ENCODE measurements at regions not wholly inside any gene's neighbourhood (a gene's known extent, or its start where the extent isn't known, plus 50 kb on each side); places are given as distances from the start of the nearest gene placed in this dataset.

GRCh38 chr17:79203016-79203415 is 128.4 kb downstream of the ENGASE start:
- H3K36me3 ChIP-seq (ENCODE audit: insufficient read depth, low read length): no peaks in the 10 kb centered on the region
- H3K27ac ChIP-seq (ENCODE audit: low read length): no peak overlapping the region
- ATAC-seq (ENCODE audit: insufficient read depth, low read depth): no peak
- peak; percentile 41 for TF ChIP-seq CTCF (IDR thresholded peaks at IDR 0.05; ENCODE audit: borderline replicate concordance, extremely low read depth, low read length, poor library complexity, severe bottlenecking)
- no peak for TF ChIP-seq EZH2 (IDR thresholded peaks at IDR 0.05; ENCODE audit: borderline replicate concordance, low read depth, low read length, severe bottlenecking)
- no peaks in the 10 kb centered on the region for H3K4me1 ChIP-seq (ENCODE audit: insufficient read depth, low read length)
- no peak for DNase-seq
- H3K4me3 ChIP-seq (ENCODE audit: low read depth in 1 of 2, low read length in 2 of 2): no peak overlapping the region
- no peak overlapping the region for H3K4me2 ChIP-seq (ENCODE audit: insufficient read depth, low read length)
- no peak overlapping the region for H3K9ac ChIP-seq (ENCODE audit: low read depth, low read length)
- H3K9me3 ChIP-seq (ENCODE audit: insufficient read depth, low read length, severe bottlenecking): no peaks in the 10 kb centered on the region
- peaks cover 20% of the 10 kb centered on the region for H3K27me3 ChIP-seq (ENCODE audit: insufficient read depth, low read length, poor library complexity)
- H3K79me2 ChIP-seq (ENCODE audit: insufficient read depth, low read length): no peaks in the 10 kb centered on the region
- no peak overlapping the region for H2AFZ ChIP-seq (ENCODE audit: low read depth, low read length)
- no peaks in the 10 kb centered on the region; the same call in none of the 2 replicates for H4K20me1 ChIP-seq (ENCODE audit: insufficient read depth, low read length)

GRCh38 chr17:79202480-79202879 is 127.9 kb downstream of the ENGASE start:
- TF ChIP-seq CTCF (IDR thresholded peaks at IDR 0.05; ENCODE audit: borderline replicate concordance, extremely low read depth, low read length, poor library complexity, severe bottlenecking) (no peak), EZH2 (IDR thresholded peaks at IDR 0.05; ENCODE audit: borderline replicate concordance, low read depth, low read length, severe bottlenecking) (no peak)
- H3K4me1 ChIP-seq (ENCODE audit: insufficient read depth, low read length): no peaks in the 10 kb centered on the region
- H3K79me2 ChIP-seq (ENCODE audit: insufficient read depth, low read length): no peaks in the 10 kb centered on the region
- H2AFZ ChIP-seq (ENCODE audit: low read depth, low read length): no peak overlapping the region
- H3K9ac ChIP-seq (ENCODE audit: low read depth, low read length): no peak overlapping the region
- H3K4me2 ChIP-seq (ENCODE audit: insufficient read depth, low read length): no peak overlapping the region
- no peak overlapping the region for H3K27ac ChIP-seq (ENCODE audit: low read length)
- no peak overlapping the region for H3K4me3 ChIP-seq (ENCODE audit: low read depth in 1 of 2, low read length in 2 of 2)
- no peak for DNase-seq
- H4K20me1 ChIP-seq (ENCODE audit: insufficient read depth, low read length): no peaks in the 10 kb centered on the region; the same call in none of the 2 replicates
- ATAC-seq (ENCODE audit: insufficient read depth, low read depth): no peak
- H3K9me3 ChIP-seq (ENCODE audit: insufficient read depth, low read length, severe bottlenecking): no peaks in the 10 kb centered on the region
- H3K27me3 ChIP-seq (ENCODE audit: insufficient read depth, low read length, poor library complexity): peaks cover 20% of the 10 kb centered on the region
- no peaks in the 10 kb centered on the region for H3K36me3 ChIP-seq (ENCODE audit: insufficient read depth, low read length)

- ATAC-seq (ENCODE audit: insufficient read depth, low read depth): no peak
- DNase-seq: no peak
- H2AFZ ChIP-seq (ENCODE audit: low read depth, low read length): no peak overlapping the region
- H3K36me3 ChIP-seq (ENCODE audit: insufficient read depth, low read length): no peaks in the 10 kb centered on the region
- no peaks in the 10 kb centered on the region for H3K9me3 ChIP-seq (ENCODE audit: insufficient read depth, low read length, severe bottlenecking)
- no peak overlapping the region for H3K27ac ChIP-seq (ENCODE audit: low read length)
- H3K4me1 ChIP-seq (ENCODE audit: insufficient read depth, low read length): no peaks in the 10 kb centered on the region
- H3K4me3 ChIP-seq (ENCODE audit: low read depth in 1 of 2, low read length in 2 of 2): no peak overlapping the region
- peaks cover 18% of the 10 kb centered on the region for H3K27me3 ChIP-seq (ENCODE audit: insufficient read depth, low read length, poor library complexity)
- no peaks in the 10 kb centered on the region; the same call in none of the 2 replicates for H4K20me1 ChIP-seq (ENCODE audit: insufficient read depth, low read length)
- H3K79me2 ChIP-seq (ENCODE audit: insufficient read depth, low read length): no peaks in the 10 kb centered on the region
- TF ChIP-seq CTCF (IDR thresholded peaks at IDR 0.05; ENCODE audit: borderline replicate concordance, extremely low read depth, low read length, poor library complexity, severe bottlenecking) (no peak), EZH2 (IDR thresholded peaks at IDR 0.05; ENCODE audit: borderline replicate concordance, low read depth, low read length, severe bottlenecking) (no peak)
- no peak overlapping the region for H3K4me2 ChIP-seq (ENCODE audit: insufficient read depth, low read length)
- no peak overlapping the region for H3K9ac ChIP-seq (ENCODE audit: low read depth, low read length)
Measured at GRCh38 chr17:79201536-79202227, 127.1 kb downstream of the ENGASE start.

Measured in DND-41 (cell line).